Esophagus muscularis mucosa (tissue), 4 donors: ENCODE measurements at regions not wholly inside any gene's neighbourhood (a gene's known extent, or its start where the extent isn't known, plus 50 kb on each side); places are given as distances from the start of the nearest gene placed in this dataset.

ENCODE experiments used
- EP300 ChIP-seq: sonication (generic); formaldehyde crosslinking; IDR thresholded peaks from one replicate; pipeline ENCODE4 v1.6.1; 2017; ENCODE audit warnings: antibody characterized with exemption
- POLR2A ChIP-seq: fragments of 450-650 bp; IDR thresholded peaks from one replicate; pipeline ENCODE4 v1.6.1; 2017; ENCODE audit warnings: antibody characterized with exemption, moderate library complexity, mild to moderate bottlenecking, low read depth
- POLR2AphosphoS5 ChIP-seq, 2 donors: sonication (generic); formaldehyde crosslinking; IDR thresholded peaks; one replicate each; pipeline ENCODE4 v1.6.1; 2017; ENCODE audit warnings: antibody characterized with exemption in 2 of 2
- TF ChIP-seq, protein P1 (sequence below), 3 experiments: fragments of 200-600 bp in 2 of 3; fragments of 450-650 bp in 1 of 3; sonication (generic) in 2 of 3; IDR thresholded peaks; one replicate each; pipeline ENCODE4 v1.5.1; 2017 to 2019; ENCODE audit warnings: antibody characterized with exemption in 3 of 3, mild to moderate bottlenecking in 2 of 3, moderate library complexity in 1 of 3

DNA sequence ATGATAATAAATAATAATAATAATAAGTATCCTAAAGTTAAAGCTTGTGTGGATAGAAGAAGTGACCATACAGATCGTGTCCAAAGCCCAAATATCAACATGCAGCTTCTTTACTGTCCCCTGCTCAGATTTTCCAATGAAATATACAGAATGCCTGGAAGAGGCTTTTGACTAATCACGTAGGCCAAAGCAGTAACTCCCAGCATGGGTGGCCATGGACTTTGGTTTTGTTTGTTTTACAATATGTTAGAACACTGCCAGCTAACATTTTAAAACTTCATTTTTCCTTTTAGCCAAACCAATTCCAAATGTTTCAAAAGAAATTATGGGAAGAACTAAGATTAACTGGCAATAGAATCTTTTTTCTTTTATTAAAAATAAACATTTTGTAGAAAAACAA is 400.0 kb upstream of the FLRT2 start:
- TF ChIP-seq POLR2AphosphoS5 (IDR thresholded peaks at IDR 0.05) (no peak), POLR2A (no peak), EP300 (no peak)
- TF ChIP-seq, protein P1, sequence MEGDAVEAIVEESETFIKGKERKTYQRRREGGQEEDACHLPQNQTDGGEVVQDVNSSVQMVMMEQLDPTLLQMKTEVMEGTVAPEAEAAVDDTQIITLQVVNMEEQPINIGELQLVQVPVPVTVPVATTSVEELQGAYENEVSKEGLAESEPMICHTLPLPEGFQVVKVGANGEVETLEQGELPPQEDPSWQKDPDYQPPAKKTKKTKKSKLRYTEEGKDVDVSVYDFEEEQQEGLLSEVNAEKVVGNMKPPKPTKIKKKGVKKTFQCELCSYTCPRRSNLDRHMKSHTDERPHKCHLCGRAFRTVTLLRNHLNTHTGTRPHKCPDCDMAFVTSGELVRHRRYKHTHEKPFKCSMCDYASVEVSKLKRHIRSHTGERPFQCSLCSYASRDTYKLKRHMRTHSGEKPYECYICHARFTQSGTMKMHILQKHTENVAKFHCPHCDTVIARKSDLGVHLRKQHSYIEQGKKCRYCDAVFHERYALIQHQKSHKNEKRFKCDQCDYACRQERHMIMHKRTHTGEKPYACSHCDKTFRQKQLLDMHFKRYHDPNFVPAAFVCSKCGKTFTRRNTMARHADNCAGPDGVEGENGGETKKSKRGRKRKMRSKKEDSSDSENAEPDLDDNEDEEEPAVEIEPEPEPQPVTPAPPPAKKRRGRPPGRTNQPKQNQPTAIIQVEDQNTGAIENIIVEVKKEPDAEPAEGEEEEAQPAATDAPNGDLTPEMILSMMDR (IDR thresholded peaks at IDR 0.05), result no peak
